Suprapubic skin (tissue), 4 donors: ENCODE measurements at regions not wholly inside any gene's neighbourhood (a gene's known extent, or its start where the extent isn't known, plus 50 kb on each side); places are given as distances from the start of the nearest gene placed in this dataset.
"Not testable (repeated sequence)": the region's sequence is repeated elsewhere in the genome, so short reads cannot be mapped to it uniquely, and the experiment has no call there.

ENCODE experiments used
- DNase-seq, 2 donors: peaks; one replicate each; pipeline ENCODE4 v3.0.0-alpha.2; 2019; ENCODE audit warnings: low spot score in 2 of 2
- H3K27ac ChIP-seq: fragments of 200-600 bp; sonication (generic); one replicate; pipeline ENCODE4 v1.5.1; 2019
- H3K27me3 ChIP-seq: fragments of 200-600 bp; sonication (generic); one replicate; pipeline ENCODE4 v1.5.1; 2019
- H3K36me3 ChIP-seq: fragments of 200-600 bp; sonication (generic); one replicate; pipeline ENCODE4 v1.5.1; 2019
- H3K4me1 ChIP-seq: fragments of 200-600 bp; sonication (generic); one replicate; pipeline ENCODE4 v1.5.1; 2019
- H3K4me3 ChIP-seq: fragments of 200-600 bp; sonication (generic); one replicate; pipeline ENCODE4 v1.5.1; 2019; ENCODE audit warnings: mild to moderate bottlenecking
- H3K9me3 ChIP-seq: fragments of 200-600 bp; sonication (generic); one replicate; pipeline ENCODE4 v1.5.1; 2019
- EP300 ChIP-seq: sonication (generic); formaldehyde crosslinking; IDR thresholded peaks from one replicate; pipeline ENCODE4 v1.6.1; 2017; ENCODE audit warnings: antibody characterized with exemption
- POLR2A ChIP-seq, 2 donors: fragments of 450-650 bp; IDR thresholded peaks; one replicate each; pipeline ENCODE4 v1.6.1; 2017; ENCODE audit warnings: antibody characterized with exemption in 2 of 2, mild to moderate bottlenecking in 2 of 2, moderate library complexity in 2 of 2
- POLR2AphosphoS5 ChIP-seq, 3 donors: sonication (generic); formaldehyde crosslinking; IDR thresholded peaks; one replicate each; pipeline ENCODE4 v1.6.1; 2017; ENCODE audit warnings: antibody characterized with exemption in 3 of 3
- WGBS: methylation state at CpG from one replicate; pipeline ENCODE4 v1.1.5; 2018; 5-methylcytosine and 5-hydroxymethylcytosine counted together
- TF ChIP-seq, protein P1 (sequence below), 2 donors: fragments of 200-600 bp in 1 of 2; fragments of 450-650 bp in 1 of 2; sonication (generic) in 1 of 2; IDR thresholded peaks; one replicate each; pipeline ENCODE4 v1.5.1; 2016 to 2019; ENCODE audit warnings: antibody characterized with exemption in 2 of 2, mild to moderate bottlenecking in 1 of 2, moderate library complexity in 1 of 2

DNA sequence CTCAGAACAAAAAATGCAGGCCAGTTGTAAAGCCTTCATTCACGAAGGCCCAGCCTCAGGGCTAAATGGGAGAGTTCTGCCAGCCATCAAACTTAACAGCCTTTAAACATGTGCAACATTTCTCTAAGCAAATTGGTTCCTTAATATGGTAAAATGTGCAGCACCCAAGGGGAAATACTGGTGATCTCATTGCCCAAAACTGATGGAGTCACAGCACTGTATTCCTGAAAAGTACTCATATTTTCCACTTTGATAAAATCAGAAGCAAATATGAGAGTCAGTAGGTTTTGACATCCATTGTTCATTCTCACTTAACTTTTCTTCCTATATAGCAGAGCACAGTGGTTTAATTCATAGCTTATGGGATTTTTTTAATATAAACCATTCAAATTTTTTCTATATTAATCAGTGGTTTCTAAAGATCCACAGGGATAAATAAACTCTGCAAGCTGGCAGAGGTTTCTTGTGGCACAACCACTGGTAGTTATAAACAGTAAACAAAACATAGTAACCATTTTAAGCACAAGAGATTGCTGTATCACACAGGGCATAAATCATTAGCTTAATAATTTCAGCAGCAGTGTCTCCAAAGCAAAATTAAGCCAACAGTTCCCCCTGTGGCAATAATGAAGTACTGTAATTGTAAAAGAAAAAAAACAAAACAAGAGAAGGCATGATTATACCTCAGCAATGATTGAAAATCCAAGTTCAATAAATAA lies 106.9 kb upstream of the LYPLAL1 start:
- TF ChIP-seq EP300 (no peak), POLR2AphosphoS5 (IDR thresholded peaks at IDR 0.05) (no peak), POLR2A (IDR thresholded peaks at IDR 0.05) (no peak)
- TF ChIP-seq, protein P1, sequence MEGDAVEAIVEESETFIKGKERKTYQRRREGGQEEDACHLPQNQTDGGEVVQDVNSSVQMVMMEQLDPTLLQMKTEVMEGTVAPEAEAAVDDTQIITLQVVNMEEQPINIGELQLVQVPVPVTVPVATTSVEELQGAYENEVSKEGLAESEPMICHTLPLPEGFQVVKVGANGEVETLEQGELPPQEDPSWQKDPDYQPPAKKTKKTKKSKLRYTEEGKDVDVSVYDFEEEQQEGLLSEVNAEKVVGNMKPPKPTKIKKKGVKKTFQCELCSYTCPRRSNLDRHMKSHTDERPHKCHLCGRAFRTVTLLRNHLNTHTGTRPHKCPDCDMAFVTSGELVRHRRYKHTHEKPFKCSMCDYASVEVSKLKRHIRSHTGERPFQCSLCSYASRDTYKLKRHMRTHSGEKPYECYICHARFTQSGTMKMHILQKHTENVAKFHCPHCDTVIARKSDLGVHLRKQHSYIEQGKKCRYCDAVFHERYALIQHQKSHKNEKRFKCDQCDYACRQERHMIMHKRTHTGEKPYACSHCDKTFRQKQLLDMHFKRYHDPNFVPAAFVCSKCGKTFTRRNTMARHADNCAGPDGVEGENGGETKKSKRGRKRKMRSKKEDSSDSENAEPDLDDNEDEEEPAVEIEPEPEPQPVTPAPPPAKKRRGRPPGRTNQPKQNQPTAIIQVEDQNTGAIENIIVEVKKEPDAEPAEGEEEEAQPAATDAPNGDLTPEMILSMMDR (IDR thresholded peaks at IDR 0.05): peak; percentile 22 to 26
- H3K27me3 ChIP-seq: no peaks in the 10 kb centered on the region
- H3K4me1 ChIP-seq: peaks cover 7% of the 10 kb centered on the region
- no peak for DNase-seq
- H3K27ac ChIP-seq: no peak overlapping the region
- 33% methylated on average over 1 of the region's 1 CpG for WGBS
- H3K4me3 ChIP-seq: no peak overlapping the region
- no peaks in the 10 kb centered on the region for H3K9me3 ChIP-seq
- H3K36me3 ChIP-seq: no peaks in the 10 kb centered on the region

DNA sequence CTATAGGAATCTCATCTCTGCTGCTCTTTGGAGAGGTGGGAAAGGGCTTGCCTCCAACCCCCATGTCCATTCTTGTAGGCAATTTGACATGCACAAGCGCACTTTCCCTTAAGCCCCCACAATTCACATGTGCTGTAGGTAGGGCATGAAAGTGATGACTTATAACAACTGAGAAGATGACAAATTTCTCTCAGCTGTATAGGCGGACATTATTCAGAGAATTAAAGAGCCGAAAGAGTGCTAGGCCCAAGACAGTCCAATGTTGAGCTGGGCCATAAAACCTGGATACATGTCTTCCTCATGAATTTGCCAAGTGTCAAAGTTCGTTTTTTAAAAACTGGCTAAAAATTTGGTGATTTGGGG lies 106.3 kb upstream of the LYPLAL1 start:
- Histone ChIP-seq H3K27ac (no peak overlapping the region), H3K36me3 (no peaks in the 10 kb centered on the region), H3K4me1 (peaks cover 7% of the 10 kb centered on the region), H3K9me3 (no peaks in the 10 kb centered on the region), H3K27me3 (no peaks in the 10 kb centered on the region), H3K4me3 (no peak overlapping the region)
- TF ChIP-seq POLR2AphosphoS5 (IDR thresholded peaks at IDR 0.05) (no peak), EP300 (no peak), POLR2A (IDR thresholded peaks at IDR 0.05) (no peak)
- TF ChIP-seq, protein P1 (IDR thresholded peaks at IDR 0.05): peak in 1 of 2 donors; percentile 5
- WGBS: 91% methylated on average over 4 of the region's 4 CpGs
- no peak for DNase-seq

DNA sequence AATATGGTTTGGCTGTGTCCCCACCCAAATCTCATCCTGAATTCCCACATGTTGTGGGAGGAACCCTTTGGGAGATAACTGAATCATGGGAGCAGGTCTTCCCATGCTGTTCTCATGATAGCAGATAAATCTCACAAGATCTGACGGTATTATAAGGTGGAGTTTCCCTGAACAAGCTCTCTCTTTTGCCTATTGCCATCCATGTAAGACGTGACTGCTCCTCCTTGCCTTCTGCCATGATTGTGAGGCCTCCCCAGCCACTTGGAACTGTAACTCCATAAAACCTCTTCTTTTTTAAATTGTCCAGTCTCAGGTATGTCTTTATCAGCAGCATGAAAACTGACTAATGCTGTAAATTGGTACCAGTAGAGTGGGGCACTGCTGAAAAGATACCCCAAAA lies 103.3 kb upstream of the LYPLAL1 start:
- 89% methylated on average over 2 of the region's 2 CpGs for WGBS
- H3K36me3 ChIP-seq, H3K9me3 ChIP-seq, DNase-seq, H3K27ac ChIP-seq, H3K27me3 ChIP-seq, H3K4me3 ChIP-seq, H3K4me1 ChIP-seq: not testable (repeated sequence)

DNA sequence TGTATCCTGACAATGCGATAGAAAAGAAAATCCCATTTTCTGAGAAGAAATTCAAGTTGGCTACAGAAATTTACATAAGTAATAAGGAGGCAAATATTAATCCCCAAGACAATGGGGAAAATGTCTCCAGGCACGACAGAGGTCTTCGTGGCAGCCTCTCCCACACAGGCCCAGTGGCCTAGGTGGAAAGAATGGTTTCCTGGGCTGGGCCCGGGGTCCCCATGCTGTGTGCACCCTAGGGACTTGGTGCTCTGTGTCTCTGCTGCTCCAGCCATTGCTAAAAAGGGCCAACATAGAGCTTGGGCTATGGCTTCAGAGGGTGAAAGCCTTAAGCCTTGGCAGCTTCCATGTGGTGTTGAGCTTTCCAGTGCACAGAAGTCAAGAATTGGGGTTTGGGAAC lies 102.5 kb upstream of the LYPLAL1 start:
- Histone ChIP-seq H3K4me1 (peaks cover 7% of the 10 kb centered on the region), H3K36me3 (no peaks in the 10 kb centered on the region), H3K27me3 (no peaks in the 10 kb centered on the region), H3K27ac (no peak overlapping the region), H3K4me3 (no peak overlapping the region), H3K9me3 (no peaks in the 10 kb centered on the region)
- DNase-seq: no peak
- WGBS: 100% methylated on average over 4 of the region's 4 CpGs
- no peak for TF ChIP-seq POLR2A (IDR thresholded peaks at IDR 0.05)
- TF ChIP-seq POLR2AphosphoS5 (IDR thresholded peaks at IDR 0.05): no peak
- TF ChIP-seq EP300: no peak
- TF ChIP-seq, protein P1 (IDR thresholded peaks at IDR 0.05): no peak

DNA sequence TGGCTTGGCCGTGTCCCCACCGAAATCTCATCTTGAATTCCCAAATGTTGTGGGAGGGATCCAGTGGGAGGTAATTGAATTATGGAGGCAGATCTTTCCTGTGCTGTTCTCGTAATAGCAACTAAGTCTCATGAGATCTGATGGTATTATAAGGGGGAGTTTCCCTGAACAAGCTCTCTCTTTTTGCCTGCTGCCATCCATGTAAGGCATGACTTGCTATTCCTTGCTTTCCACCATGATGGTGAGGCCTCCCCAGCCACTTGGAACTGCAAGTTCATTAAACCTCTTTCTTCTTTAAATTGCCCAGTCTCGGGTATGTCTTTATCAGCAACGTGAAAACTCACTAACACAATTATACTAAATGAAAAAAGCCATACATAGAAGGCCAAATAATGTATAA lies 101.3 kb upstream of the LYPLAL1 start:
- WGBS: 91% methylated on average over 5 of the region's 5 CpGs

More for the DNA sequence above, 101.3 kb upstream of the LYPLAL1 start:
- no peak overlapping the region for H3K4me3 ChIP-seq
- H3K9me3 ChIP-seq: no peaks in the 10 kb centered on the region
- no peaks in the 10 kb centered on the region for H3K4me1 ChIP-seq
- TF ChIP-seq, protein P1 (IDR thresholded peaks at IDR 0.05): no peak
- TF ChIP-seq POLR2AphosphoS5 (IDR thresholded peaks at IDR 0.05) (no peak), EP300 (no peak), POLR2A (IDR thresholded peaks at IDR 0.05) (no peak)
- H3K27ac ChIP-seq: no peak overlapping the region
- H3K36me3 ChIP-seq: no peaks in the 10 kb centered on the region
- DNase-seq: no peak
- no peaks in the 10 kb centered on the region for H3K27me3 ChIP-seq
